HG03039 (cell line): ENCODE measurements at regions not wholly inside any gene's neighbourhood (a gene's known extent, or its start where the extent isn't known, plus 50 kb on each side); places are given as distances from the start of the nearest gene placed in this dataset.
"Not testable (repeated sequence)": the region's sequence is repeated elsewhere in the genome, so short reads cannot be mapped to it uniquely, and the experiment has no call there.

ENCODE experiments used
- ATAC-seq: cut with Tn5 transposase; IDR thresholded peaks from one replicate; pipeline ENCODE4 v1.9.1; 2021; ENCODE audit warnings: mild to moderate bottlenecking, moderate library complexity; ENCODE audit not compliant: unreplicated experiment

- ATAC-seq, result no peak
Observed at GRCh38 chr16:61195006-61195405, 841.2 kb downstream of the CDH8 start.

GRCh38 chr16:61194573-61194972 is 841.7 kb downstream of the CDH8 start:
- ATAC-seq, result no peak

GRCh38 chr16:61182391-61182790 is 853.8 kb downstream of the CDH8 start:
- no peak for ATAC-seq

GRCh38 chr16:61181982-61182381 is 854.3 kb downstream of the CDH8 start:
- ATAC-seq, result no peak

GRCh38 chr16:61179561-61179960 is 856.7 kb downstream of the CDH8 start:
- no peak for ATAC-seq

- ATAC-seq, result no peak
Observed at GRCh38 chr16:61165797-61166196, 870.4 kb downstream of the CDH8 start.

- no peak for ATAC-seq
Observed at GRCh38 chr16:61150351-61150750, 885.9 kb downstream of the CDH8 start.

GRCh38 chr16:61149709-61150108 is 886.5 kb downstream of the CDH8 start:
- ATAC-seq, result no peak

- no peak for ATAC-seq
Observed at GRCh38 chr16:61148930-61149329, 887.3 kb downstream of the CDH8 start.

- ATAC-seq, result no peak
Observed at GRCh38 chr16:61146429-61146828, 889.8 kb downstream of the CDH8 start.

GRCh38 chr16:61131447-61131846 is 904.8 kb downstream of the CDH8 start:
- no peak for ATAC-seq

GRCh38 chr16:61128545-61129323 is 907.5 kb downstream of the CDH8 start:
- no peak for ATAC-seq

GRCh38 chr16:61105544-61105943 is 930.7 kb downstream of the CDH8 start:
- ATAC-seq, result no peak

- no peak for ATAC-seq
Observed at GRCh38 chr16:61098505-61098904, 937.7 kb downstream of the CDH8 start.

- not testable (repeated sequence) for ATAC-seq
Observed at GRCh38 chr16:61091300-61091699, 944.9 kb downstream of the CDH8 start.

- ATAC-seq, result no peak
Observed at GRCh38 chr16:61083711-61084110, 952.5 kb downstream of the CDH8 start.

GRCh38 chr16:61074324-61074723 is 961.9 kb downstream of the CDH8 start:
- no peak for ATAC-seq

- ATAC-seq, result no peak
Observed at GRCh38 chr16:61057635-61058034, 978.6 kb downstream of the CDH8 start.

GRCh38 chr16:61050547-61050946 is 985.7 kb downstream of the CDH8 start:
- no peak for ATAC-seq

GRCh38 chr16:61045931-61046330 is 990.3 kb downstream of the CDH8 start:
- ATAC-seq, result no peak

GRCh38 chr16:61042737-61043136 is 993.5 kb downstream of the CDH8 start:
- ATAC-seq, result no peak

- no peak for ATAC-seq
Observed at GRCh38 chr16:61030616-61031015, 1005.6 kb downstream of the CDH8 start.
